Endothelial cell of umbilical vein (primary cell): ENCODE measurements at regions not wholly inside any gene's neighbourhood (a gene's known extent, or its start where the extent isn't known, plus 50 kb on each side); places are given as distances from the start of the nearest gene placed in this dataset.

Experiments used
- BruUV-seq: library from RNA; stranded (reverse); fragments of 400-500 nt; replicated peaks from 2 replicates; lab custom pipeline; 2021; lab: Mats Ljungman, UMichigan
- CTCF ChIA-PET: fragments of 300-600, 350-600 bp; sonication (Branson Sonifier 250); formaldehyde crosslinking; loops from one replicate; lab custom pipeline; 2021; ENCODE audit warnings: antibody characterized with exemption, inconsistent platforms; lab: Charles Lee
- POLR2A ChIA-PET: fragments of 300-600, 350-600 bp; sonication (Branson Sonifier 250); formaldehyde crosslinking; loops from one replicate; lab custom pipeline; 2021; ENCODE audit warnings: antibody characterized with exemption, inconsistent platforms; lab: Charles Lee
- DNase-seq: peaks from one replicate; pipeline ENCODE4 v3.0.0-alpha.2; 2011; ENCODE audit warnings: low read depth, low spot score
- FAIRE-seq: peaks from 2 replicates; lab custom pipeline; 2011; peaks lifted over from hg19 to GRCh38; lab: Jason Lieb, UNC
- H2AFZ ChIP-seq: 2 replicates; pipeline ENCODE4 v1.6.0; 2012; ENCODE audit warnings: low read depth, low read length, control low read depth, inconsistent platforms
- H3K27ac ChIP-seq: 2 replicates; pipeline ENCODE4 v1.5.1; 2011; ENCODE audit warnings: low read depth, mild to moderate bottlenecking, control low read depth, low read length, moderate library complexity; ENCODE audit not compliant: insufficient read depth
- H3K27me3 ChIP-seq, 2 experiments: 2 replicates each; pipeline versions ENCODE4 v1.6.0 to v1.6.1; 2011; ENCODE audit warnings: low read length in 2 of 2, mixed read lengths in 1 of 2; ENCODE audit not compliant: control insufficient read depth in 2 of 2, insufficient read depth in 2 of 2
- H3K36me3 ChIP-seq, 2 experiments: 2 replicates in 1 of 2; 3 replicates in 1 of 2; pipeline ENCODE4 v1.5.1; 2011; ENCODE audit warnings: low read length in 2 of 2, mild to moderate bottlenecking in 1 of 2, moderate library complexity in 1 of 2; ENCODE audit not compliant: control insufficient read depth in 2 of 2, insufficient read depth in 2 of 2; ENCODE audit errors: extremely low read depth in 1 of 2
- H3K4me1 ChIP-seq: 3 replicates; pipeline ENCODE4 v1.5.1; 2011; ENCODE audit warnings: mild to moderate bottlenecking, low read length; ENCODE audit not compliant: control insufficient read depth, insufficient read depth; ENCODE audit errors: extremely low read depth
- H3K4me2 ChIP-seq: 2 replicates; pipeline ENCODE4 v1.6.1; 2011; ENCODE audit warnings: low read length, control low read depth, mixed read lengths; ENCODE audit not compliant: insufficient read depth
- H3K4me3 ChIP-seq, 3 experiments: fragments of 200-600 bp in 1 of 3; sonication (generic), shearing (Covaris generic) in 1 of 3; replicated peaks in 1 of 3; 2 replicates each; pipeline ENCODE4 v1.5.1; 2011 to 2016; ENCODE audit warnings: control low read depth in 3 of 3, low read length in 3 of 3, mild to moderate bottlenecking in 2 of 3, inconsistent platforms in 1 of 3, low read depth in 1 of 3, moderate library complexity in 1 of 3; ENCODE audit not compliant: insufficient read depth in 1 of 3
- H3K79me2 ChIP-seq: 2 replicates; pipeline ENCODE4 v1.6.0; 2012; ENCODE audit warnings: low read length, inconsistent platforms; ENCODE audit not compliant: control insufficient read depth, insufficient read depth
- H3K9ac ChIP-seq: replicated peaks from 2 replicates; pipeline ENCODE3; 2011; ENCODE audit warnings: low read length, control low read depth; ENCODE audit not compliant: insufficient read depth; ENCODE audit errors: extremely low read depth
- H3K9me1 ChIP-seq: replicated peaks from 3 replicates; pipeline ENCODE4 v1.6.0; 2011; ENCODE audit warnings: mild to moderate bottlenecking, low read length; ENCODE audit not compliant: control insufficient read depth, insufficient read depth; ENCODE audit errors: extremely low read depth
- H3K9me3 ChIP-seq: replicated peaks from 2 replicates; pipeline ENCODE4 v1.5.1; 2012; ENCODE audit warnings: low read length, inconsistent platforms; ENCODE audit not compliant: control insufficient read depth, insufficient read depth
- H4K20me1 ChIP-seq: replicated peaks from 2 replicates; pipeline ENCODE3; 2011; ENCODE audit warnings: mild to moderate bottlenecking, low read length; ENCODE audit not compliant: control insufficient read depth, insufficient read depth; ENCODE audit errors: extremely low read depth
- CTCF ChIP-seq, 2 donors: IDR thresholded peaks; 1 replicate in 1 of 2; 2 replicates in 1 of 2; pipeline ENCODE4 v1.5.1; 2011; ENCODE audit warnings: low read length in 2 of 2, mild to moderate bottlenecking in 2 of 2, moderate library complexity in 2 of 2, control low read depth in 1 of 2, inconsistent platforms in 1 of 2, low read depth in 1 of 2; ENCODE audit not compliant: insufficient read depth in 1 of 2; ENCODE audit errors: extremely low read depth in 1 of 2
- EZH2 ChIP-seq: IDR thresholded peaks from 2 replicates; pipeline ENCODE4 v1.6.1; 2012; ENCODE audit warnings: borderline replicate concordance, low read depth, mild to moderate bottlenecking, moderate library complexity, low read length, inconsistent platforms; ENCODE audit not compliant: severe bottlenecking
- FOS ChIP-seq: IDR thresholded peaks from 2 replicates; pipeline ENCODE4 v1.6.1; 2011; ENCODE audit warnings: mild to moderate bottlenecking, low read length, moderate library complexity, borderline replicate concordance; ENCODE audit not compliant: insufficient read depth
- GATA2 ChIP-seq: IDR thresholded peaks from 2 replicates; pipeline ENCODE4 v1.7.0; 2011; ENCODE audit warnings: low read depth, mild to moderate bottlenecking, moderate library complexity, mixed read lengths, low read length; ENCODE audit not compliant: insufficient read length, insufficient read depth
- JUN ChIP-seq: IDR thresholded peaks from 2 replicates; pipeline ENCODE4 v1.6.1; 2011; ENCODE audit warnings: borderline replicate concordance, low read depth; ENCODE audit not compliant: insufficient read length, insufficient read depth
- MAX ChIP-seq: IDR thresholded peaks from 2 replicates; pipeline ENCODE4 v1.6.1; 2011; ENCODE audit not compliant: insufficient read depth, insufficient read length
- MYC ChIP-seq: IDR thresholded peaks from one replicate; pipeline ENCODE4 v1.6.1; 2011; ENCODE audit warnings: mild to moderate bottlenecking, low read depth, low read length
- POLR2A ChIP-seq: IDR thresholded peaks from 2 replicates; pipeline ENCODE4 v1.6.1; 2012; ENCODE audit warnings: low read depth, mild to moderate bottlenecking, control low read depth, low read length
- POLR2AphosphoS5 ChIP-seq: IDR thresholded peaks from 2 replicates; pipeline ENCODE4 v1.6.1; 2012; ENCODE audit warnings: low read depth, mild to moderate bottlenecking, control low read depth, low read length, moderate library complexity; ENCODE audit not compliant: insufficient read depth
- dilution Hi-C: fragments of 300-500 bp; cut with MboI; formaldehyde crosslinking; loops from one replicate; pipeline ENCODE4 v1.15.0; 2019; ENCODE audit warnings: low sequenced_read_pairs; ENCODE audit not compliant: extremely low pct_ligation_motif_present
- intact Hi-C: fragments of 100-400 bp; cut with micrococcal nuclease; formaldehyde crosslinking; loops from one replicate; pipeline ENCODE4 v1.10.0; 2022

- TF ChIP-seq JUN (no peak), EZH2 (no peak), MYC (no peak), MAX (no peak), FOS (no peak), GATA2 (no peak), POLR2AphosphoS5 (no peak), POLR2A (no peak), CTCF (IDR thresholded peaks at IDR 0.05; ENCODE audit: extremely low read depth in 1 of 2, insufficient read depth in 1 of 2, low read depth in 1 of 2, low read length in 2 of 2) (no peak)
- no peaks in the 10 kb centered on the region for H3K9me1 ChIP-seq
- no peak overlapping the region for H3K4me2 ChIP-seq
- ChIA-PET POLR2A (no interaction called here), CTCF (no interaction called here)
- DNase-seq (no peak), FAIRE-seq (no peak)
- H3K79me2 ChIP-seq, result no peaks in the 10 kb centered on the region
- no peak overlapping the region for H3K4me3 ChIP-seq
- no TSS peak for BruUV-seq
- no peaks in the 10 kb centered on the region for H4K20me1 ChIP-seq
- H2AFZ ChIP-seq, result no peak overlapping the region
- H3K9me3 ChIP-seq, result no peaks in the 10 kb centered on the region
- dilution Hi-C loops, result no loop called here
- H3K27me3 ChIP-seq, result no peaks in the 10 kb centered on the region
- H3K9ac ChIP-seq, result no peak overlapping the region
- H3K36me3 ChIP-seq, result no peaks in the 10 kb centered on the region
- intact Hi-C loops, result no loop called here
- H3K4me1 ChIP-seq, result no peaks in the 10 kb centered on the region
- H3K27ac ChIP-seq, result no peak overlapping the region
These were observed 795.1 kb upstream of the GRIA3 start for GRCh38 chrX:122389005-122389404.
